Esophagus squamous epithelium (tissue), 5 donors: ENCODE measurements at regions not wholly inside any gene's neighbourhood (a gene's known extent, or its start where the extent isn't known, plus 50 kb on each side); places are given as distances from the start of the nearest gene placed in this dataset.

ENCODE experiments used
- DNase-seq: peaks from one replicate; lab custom pipeline; 2025; lab: John Stamatoyannopoulos, UW
- H3K27ac ChIP-seq, 4 donors: fragments of 200-600 bp; sonication (generic); one replicate each; pipeline ENCODE4 v1.5.1; 2016 to 2019; ENCODE audit warnings: mild to moderate bottlenecking in 1 of 4
- H3K27me3 ChIP-seq, 4 donors: fragments of 200-600 bp; sonication (generic); 1 replicate in 3 of 4; 2 replicates in 1 of 4; pipeline versions ENCODE4 v1.5.1 to v1.6.0; 2017 to 2021; ENCODE audit warnings: antibody characterized with exemption in 1 of 4
- H3K36me3 ChIP-seq, 3 donors: fragments of 200-600 bp; sonication (generic); one replicate each; pipeline ENCODE4 v1.5.1; 2016 to 2019
- H3K4me1 ChIP-seq, 3 donors: fragments of 200-600 bp; sonication (generic); one replicate each; pipeline ENCODE4 v1.5.1; 2017 to 2019
- H3K4me3 ChIP-seq, 4 donors: fragments of 200-600 bp; sonication (generic); 1 replicate in 3 of 4; 2 replicates in 1 of 4; pipeline ENCODE4 v1.5.1; 2016 to 2019; ENCODE audit warnings: mild to moderate bottlenecking in 2 of 4, moderate library complexity in 1 of 4
- H3K9me3 ChIP-seq, 3 donors: fragments of 200-600 bp; sonication (generic); one replicate each; pipeline ENCODE4 v1.5.1; 2016 to 2019
- POLR2A ChIP-seq, 4 donors: fragments of 450-650 bp; IDR thresholded peaks; one replicate each; pipeline ENCODE4 v1.6.1; 2017; ENCODE audit warnings: antibody characterized with exemption in 4 of 4, mild to moderate bottlenecking in 4 of 4, moderate library complexity in 3 of 4
- WGBS, 2 donors: methylation state at CpG; one replicate each; pipeline ENCODE4 v1.1.5; 2018; 5-methylcytosine and 5-hydroxymethylcytosine counted together
- intact Hi-C: fragments of 100-400 bp; cut with DNase I; formaldehyde crosslinking; loops from one replicate; pipeline ENCODE4 v1.15.0; 2022
- TF ChIP-seq, protein P1 (sequence below), 6 experiments: fragments of 450-650 bp in 4 of 6; fragments of 200-600 bp in 2 of 6; sonication (generic) in 2 of 6; IDR thresholded peaks; one replicate each; pipeline ENCODE4 v1.5.1; 2016 to 2019; ENCODE audit warnings: antibody characterized with exemption in 6 of 6, mild to moderate bottlenecking in 4 of 6, moderate library complexity in 4 of 6
- donor health status: DM: yes; HTN: yes; CAD: no.

DNA sequence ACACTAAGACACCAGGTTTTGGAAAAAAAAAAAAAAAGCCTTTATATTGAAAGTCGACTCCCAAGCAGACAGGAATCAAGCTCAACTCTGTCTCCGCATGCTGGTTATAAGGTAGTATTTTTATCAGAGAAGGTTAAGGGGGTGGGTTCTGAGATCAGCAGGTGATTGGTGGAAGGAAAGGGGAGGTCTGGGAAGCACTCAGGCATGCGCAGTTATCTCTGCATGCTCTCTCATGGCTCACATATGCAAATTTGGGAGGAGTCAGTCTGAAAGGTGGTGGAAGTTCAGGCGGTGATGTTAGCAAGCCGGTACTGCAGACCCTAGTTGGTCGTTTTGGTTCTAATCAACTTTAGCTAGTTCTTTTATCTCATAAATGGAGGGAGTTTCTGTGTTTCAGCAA is 357.6 kb upstream of the C16orf82 start:
- Histone ChIP-seq H3K9me3 (no peaks in the 10 kb centered on the region), H3K4me3 (no peak overlapping the region), H3K27ac (no peak overlapping the region), H3K36me3 (no peaks in the 10 kb centered on the region), H3K4me1 (no peaks in the 10 kb centered on the region), H3K27me3 (no peaks in the 10 kb centered on the region)
- intact Hi-C loops: no loop called here
- DNase-seq: no peak
- WGBS, 2 donors: 73 to 79% methylated on average over 6 of the region's 6 CpGs
- TF ChIP-seq, protein P1, sequence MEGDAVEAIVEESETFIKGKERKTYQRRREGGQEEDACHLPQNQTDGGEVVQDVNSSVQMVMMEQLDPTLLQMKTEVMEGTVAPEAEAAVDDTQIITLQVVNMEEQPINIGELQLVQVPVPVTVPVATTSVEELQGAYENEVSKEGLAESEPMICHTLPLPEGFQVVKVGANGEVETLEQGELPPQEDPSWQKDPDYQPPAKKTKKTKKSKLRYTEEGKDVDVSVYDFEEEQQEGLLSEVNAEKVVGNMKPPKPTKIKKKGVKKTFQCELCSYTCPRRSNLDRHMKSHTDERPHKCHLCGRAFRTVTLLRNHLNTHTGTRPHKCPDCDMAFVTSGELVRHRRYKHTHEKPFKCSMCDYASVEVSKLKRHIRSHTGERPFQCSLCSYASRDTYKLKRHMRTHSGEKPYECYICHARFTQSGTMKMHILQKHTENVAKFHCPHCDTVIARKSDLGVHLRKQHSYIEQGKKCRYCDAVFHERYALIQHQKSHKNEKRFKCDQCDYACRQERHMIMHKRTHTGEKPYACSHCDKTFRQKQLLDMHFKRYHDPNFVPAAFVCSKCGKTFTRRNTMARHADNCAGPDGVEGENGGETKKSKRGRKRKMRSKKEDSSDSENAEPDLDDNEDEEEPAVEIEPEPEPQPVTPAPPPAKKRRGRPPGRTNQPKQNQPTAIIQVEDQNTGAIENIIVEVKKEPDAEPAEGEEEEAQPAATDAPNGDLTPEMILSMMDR (IDR thresholded peaks at IDR 0.05): no peak
- TF ChIP-seq POLR2A (IDR thresholded peaks at IDR 0.05): no peak

DNA sequence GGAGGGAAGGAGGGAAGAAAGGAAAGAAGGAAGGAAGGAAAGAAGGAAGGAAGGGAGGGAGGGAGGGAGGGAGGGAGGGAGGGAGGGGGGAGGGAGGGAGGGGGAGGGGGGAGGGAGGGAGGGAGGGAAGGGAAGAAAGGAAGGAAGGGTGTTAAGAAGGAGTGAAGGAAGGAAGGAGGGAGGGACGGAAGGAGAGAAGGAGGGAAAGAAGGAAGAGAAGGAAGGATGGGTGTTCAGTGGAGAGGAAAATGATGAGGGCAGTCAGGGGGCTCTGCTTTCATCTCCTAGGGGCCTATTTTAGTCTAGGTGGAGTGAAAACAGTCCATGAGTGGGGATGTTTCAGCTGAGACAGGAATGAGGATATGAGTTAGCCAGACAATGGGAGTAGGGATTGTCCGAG is 357.0 kb upstream of the C16orf82 start:
- Histone ChIP-seq H3K4me1 (no peaks in the 10 kb centered on the region), H3K27me3 (no peaks in the 10 kb centered on the region), H3K36me3 (no peaks in the 10 kb centered on the region), H3K4me3 (no peak overlapping the region), H3K9me3 (no peaks in the 10 kb centered on the region), H3K27ac (no peak overlapping the region)
- 77 to 81% methylated on average over 2 of the region's 2 CpGs for WGBS, 2 donors
- intact Hi-C loops: no loop called here
- no peak for DNase-seq
- TF ChIP-seq POLR2A (IDR thresholded peaks at IDR 0.05): no peak
- TF ChIP-seq, protein P1 (IDR thresholded peaks at IDR 0.05): no peak

DNA sequence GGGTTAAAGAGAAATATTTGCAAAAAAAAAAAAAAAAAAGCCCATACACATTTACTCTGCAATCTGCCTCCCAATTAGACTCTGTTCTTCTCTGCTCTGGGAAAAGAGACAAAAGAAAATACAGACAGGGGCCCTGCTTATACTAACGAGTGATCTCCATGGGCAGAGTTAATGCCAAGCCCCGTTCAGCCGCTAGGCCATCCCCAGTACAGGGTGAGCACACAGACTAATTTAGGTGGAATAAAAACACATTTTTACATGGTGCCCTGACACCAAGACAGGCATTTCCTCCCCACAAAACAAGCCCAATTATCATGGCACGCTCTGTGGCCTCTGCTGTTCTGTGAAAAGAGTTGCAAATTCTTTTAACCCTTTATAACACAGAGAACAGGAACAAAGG is 356.3 kb upstream of the C16orf82 start:
- TF ChIP-seq POLR2A (IDR thresholded peaks at IDR 0.05): no peak
- TF ChIP-seq, protein P1 (IDR thresholded peaks at IDR 0.05): no peak
- intact Hi-C loops: no loop called here
- no peaks in the 10 kb centered on the region for H3K9me3 ChIP-seq
- no peaks in the 10 kb centered on the region for H3K27me3 ChIP-seq
- H3K27ac ChIP-seq: no peak overlapping the region
- no peaks in the 10 kb centered on the region for H3K36me3 ChIP-seq
- no peak overlapping the region for H3K4me3 ChIP-seq
- no peaks in the 10 kb centered on the region for H3K4me1 ChIP-seq
- DNase-seq: no peak
- 39 to 57% methylated on average over 4 of the region's 4 CpGs for WGBS, 2 donors

DNA sequence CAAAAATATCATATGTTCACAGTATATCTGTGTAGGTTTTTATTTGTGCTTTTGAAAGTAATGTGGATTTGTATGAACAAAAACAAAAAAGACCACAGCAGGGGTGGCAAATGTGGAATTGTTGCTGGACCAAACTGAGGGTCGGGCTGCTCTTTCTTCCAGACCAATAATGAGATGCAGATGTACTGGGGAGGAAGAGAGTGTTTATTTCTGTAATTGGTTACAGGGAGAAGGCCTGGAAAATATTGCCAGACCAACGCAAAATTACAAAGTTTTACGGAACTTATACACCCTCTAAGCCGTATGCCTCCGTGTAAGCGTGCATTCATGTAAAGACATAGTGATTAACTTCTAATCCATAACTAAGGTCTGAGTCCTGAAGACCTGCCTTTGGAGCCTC is 353.9 kb upstream of the C16orf82 start:
- TF ChIP-seq, protein P1 (IDR thresholded peaks at IDR 0.05): no peak
- no peak for TF ChIP-seq POLR2A (IDR thresholded peaks at IDR 0.05)
- no peaks in the 10 kb centered on the region for H3K36me3 ChIP-seq
- H3K27me3 ChIP-seq: no peaks in the 10 kb centered on the region
- WGBS, 2 donors: 78 to 90% methylated on average over 6 of the region's 6 CpGs
- intact Hi-C loops: no loop called here
- no peak overlapping the region for H3K27ac ChIP-seq
- no peaks in the 10 kb centered on the region for H3K4me1 ChIP-seq
- no peak for DNase-seq
- H3K9me3 ChIP-seq: no peaks in the 10 kb centered on the region
- H3K4me3 ChIP-seq: no peak overlapping the region

DNA sequence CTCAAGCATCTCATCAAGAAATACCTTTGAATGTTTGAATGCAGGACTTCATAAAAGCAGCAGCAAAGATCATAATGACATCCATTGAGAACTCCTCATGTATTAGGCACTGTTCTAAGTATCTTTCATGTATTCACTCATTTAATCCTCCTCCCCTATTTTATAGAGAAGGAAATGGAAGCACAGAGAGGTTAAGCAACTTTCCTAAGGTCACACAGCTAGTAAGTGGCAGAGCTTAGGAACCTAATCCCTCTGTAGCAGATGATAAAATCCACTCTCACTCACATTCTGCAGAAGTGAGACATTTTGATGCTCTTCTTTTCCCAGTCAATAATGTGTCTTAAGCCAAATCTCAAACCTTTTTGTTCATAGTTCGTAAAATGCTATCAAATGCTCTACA is 350.8 kb upstream of the C16orf82 start:
- no peak overlapping the region for H3K4me3 ChIP-seq
- no peaks in the 10 kb centered on the region for H3K27me3 ChIP-seq
- WGBS, 2 donors: 89 to 93% methylated on average over 1 of the region's 1 CpG
- no peaks in the 10 kb centered on the region for H3K36me3 ChIP-seq
- no peaks in the 10 kb centered on the region for H3K4me1 ChIP-seq
- TF ChIP-seq POLR2A (IDR thresholded peaks at IDR 0.05): no peak
- TF ChIP-seq, protein P1 (IDR thresholded peaks at IDR 0.05): no peak
- intact Hi-C loops: no loop called here
- H3K27ac ChIP-seq: no peak overlapping the region
- no peaks in the 10 kb centered on the region for H3K9me3 ChIP-seq
- DNase-seq: no peak
